ENCODE measurements at regions not wholly inside any gene's neighbourhood (a gene's known extent, or its start where the extent isn't known, plus 50 kb on each side); places are given as distances from the start of the nearest gene placed in this dataset.
"Not testable (repeated sequence)": the region's sequence is repeated elsewhere in the genome, so short reads cannot be mapped to it uniquely, and the experiment has no call there.

GRCh38 chr13:65719831-65720230, 1510.3 kb downstream of the PCDH9 start:
- Histone ChIP-seq H3K4me1 (no peaks in the 10 kb centered on the region), H3K36me3 (no peaks in the 10 kb centered on the region), H3K4me3 (no peak overlapping the region), H3K9me3 (no peaks in the 10 kb centered on the region), H3K27me3 (ENCODE audit: low read depth) (no peaks in the 10 kb centered on the region), H3K27ac (no peak overlapping the region)
- intact Hi-C loops (cut with DNase I): no loop called here
- no peak for DNase-seq
- no peak for TF ChIP-seq CTCF (IDR thresholded peaks at IDR 0.05)
- no peak for ATAC-seq

- no peak for DNase-seq
- no peak for TF ChIP-seq CTCF (IDR thresholded peaks at IDR 0.05)
- H3K9me3 ChIP-seq: no peaks in the 10 kb centered on the region
- ATAC-seq: no peak
- no peak overlapping the region for H3K4me3 ChIP-seq
- no peaks in the 10 kb centered on the region for H3K36me3 ChIP-seq
- H3K27me3 ChIP-seq (ENCODE audit: low read depth): no peaks in the 10 kb centered on the region
- H3K4me1 ChIP-seq: no peaks in the 10 kb centered on the region
- H3K27ac ChIP-seq: no peak overlapping the region
- intact Hi-C loops (cut with DNase I): no loop called here
Measured at GRCh38 chr13:65710514-65710913, 1519.6 kb downstream of the PCDH9 start.

- Histone ChIP-seq H3K9me3 (no peaks in the 10 kb centered on the region), H3K27ac (no peak overlapping the region), H3K27me3 (ENCODE audit: low read depth) (no peaks in the 10 kb centered on the region), H3K36me3 (no peaks in the 10 kb centered on the region), H3K4me3 (no peak overlapping the region), H3K4me1 (no peaks in the 10 kb centered on the region)
- DNase-seq (no peak), ATAC-seq (no peak)
- intact Hi-C loops (cut with DNase I): no loop called here
- TF ChIP-seq CTCF (IDR thresholded peaks at IDR 0.05): no peak
Measured at GRCh38 chr13:65697843-65698242, 1532.3 kb downstream of the PCDH9 start.

- Histone ChIP-seq H3K27me3 (ENCODE audit: low read depth) (no peaks in the 10 kb centered on the region), H3K36me3 (no peaks in the 10 kb centered on the region), H3K27ac (no peak overlapping the region), H3K4me3 (no peak overlapping the region), H3K4me1 (no peaks in the 10 kb centered on the region), H3K9me3 (no peaks in the 10 kb centered on the region)
- ATAC-seq (no peak), DNase-seq (no peak)
- intact Hi-C loops (cut with DNase I): no loop called here
- TF ChIP-seq CTCF (IDR thresholded peaks at IDR 0.05): no peak
Measured at GRCh38 chr13:65679240-65679639, 1550.9 kb downstream of the PCDH9 start.

- no peaks in the 10 kb centered on the region for H3K36me3 ChIP-seq
- no peaks in the 10 kb centered on the region for H3K9me3 ChIP-seq
- intact Hi-C loops (cut with DNase I): no loop called here
- TF ChIP-seq CTCF (IDR thresholded peaks at IDR 0.05): no peak
- no peak overlapping the region for H3K4me3 ChIP-seq
- H3K4me1 ChIP-seq: no peaks in the 10 kb centered on the region
- no peak for DNase-seq
- no peak overlapping the region for H3K27ac ChIP-seq
- no peak for ATAC-seq
- H3K27me3 ChIP-seq (ENCODE audit: low read depth): no peaks in the 10 kb centered on the region
Measured at GRCh38 chr13:65677906-65678305, 1552.2 kb downstream of the PCDH9 start.

- H3K36me3 ChIP-seq; H3K9me3 ChIP-seq; DNase-seq; ATAC-seq; H3K27ac ChIP-seq; H3K4me1 ChIP-seq; H3K4me3 ChIP-seq; H3K27me3 ChIP-seq (ENCODE audit: low read depth); intact Hi-C loops (cut with DNase I): not testable (repeated sequence)
Measured at GRCh38 chr13:65675383-65675782, 1554.8 kb downstream of the PCDH9 start.

All from lower lobe of right lung (tissue), 2 donors.